HG02884 (cell line): ENCODE measurements at regions not wholly inside any gene's neighbourhood (a gene's known extent, or its start where the extent isn't known, plus 50 kb on each side); places are given as distances from the start of the nearest gene placed in this dataset.
"Not testable (repeated sequence)": the region's sequence is repeated elsewhere in the genome, so short reads cannot be mapped to it uniquely, and the experiment has no call there.

Experiments
- ATAC-seq: cut with Tn5 transposase; IDR thresholded peaks from one replicate; pipeline ENCODE4 v1.9.1; 2021; ENCODE audit warnings: mild to moderate bottlenecking, moderate library complexity; ENCODE audit not compliant: unreplicated experiment

- ATAC-seq, result no peak
Observed at GRCh38 chr3:107216229-107216628, 161.0 kb upstream of the CCDC54 start.

DNA sequence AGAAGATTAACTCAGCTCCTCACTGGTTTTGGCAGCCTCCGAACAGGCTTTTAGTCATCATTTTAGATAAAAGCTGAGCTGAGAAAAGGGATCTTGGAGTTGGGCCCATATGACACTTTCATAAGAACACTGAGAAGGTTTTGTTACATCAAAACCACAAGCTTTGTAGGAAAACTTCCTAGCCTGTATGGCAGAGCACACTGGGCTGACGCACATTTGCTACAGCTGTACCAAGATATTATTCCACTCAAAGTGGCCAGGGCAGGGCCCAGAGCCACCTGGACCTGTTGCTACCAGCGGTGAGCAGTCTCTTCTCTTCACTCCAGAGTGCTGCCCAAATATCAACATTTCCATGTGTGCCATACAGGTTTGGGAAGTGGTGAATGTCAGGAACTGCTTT lies 160.5 kb upstream of the CCDC54 start:
- ATAC-seq, result no peak

DNA sequence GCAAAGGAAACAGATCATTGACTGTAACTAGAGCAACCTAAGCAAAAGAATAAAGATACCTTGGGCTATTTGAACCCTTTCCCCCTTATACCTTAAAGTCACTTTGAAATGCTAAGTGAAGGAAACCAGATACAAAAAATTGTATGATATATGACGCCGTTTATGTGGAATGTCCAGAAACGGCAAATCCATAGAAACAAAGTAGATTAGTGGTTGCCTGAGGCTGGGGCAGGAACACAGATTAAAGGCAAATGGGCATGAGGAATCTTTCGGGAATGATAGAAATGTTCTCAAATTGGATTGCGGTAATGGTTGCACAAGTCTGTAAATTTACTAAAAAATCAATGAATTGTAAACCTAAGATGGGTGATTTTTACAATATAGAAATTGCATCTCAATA lies 160.1 kb upstream of the CCDC54 start:
- no peak for ATAC-seq

GRCh38 chr3:107218864-107219269 lies 158.4 kb upstream of the CCDC54 start:
- ATAC-seq, result no peak

DNA sequence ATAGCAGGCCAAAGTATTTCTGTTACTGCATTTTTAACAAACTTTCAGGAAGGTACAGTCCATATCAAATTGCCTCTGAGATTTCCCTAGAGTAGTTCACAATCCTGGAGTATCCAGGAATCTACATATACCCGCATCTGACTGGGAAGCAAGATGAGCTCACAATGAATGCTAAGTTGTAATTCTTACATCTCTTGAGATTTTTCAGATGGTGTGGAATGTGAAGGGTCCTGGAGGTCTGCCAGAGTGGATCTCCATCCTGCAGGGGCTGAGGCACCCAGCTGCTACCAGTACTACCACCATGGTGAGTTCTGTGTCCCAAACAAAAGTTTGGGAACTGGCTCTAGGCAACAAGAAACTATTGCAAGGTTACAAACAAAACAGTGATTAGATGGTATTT lies 156.7 kb upstream of the CCDC54 start:
- no peak for ATAC-seq

GRCh38 chr3:107221856-107222255 lies 155.4 kb upstream of the CCDC54 start:
- no peak for ATAC-seq

GRCh38 chr3:107222907-107223306 lies 154.3 kb upstream of the CCDC54 start:
- ATAC-seq, result no peak

- ATAC-seq, result no peak
Observed at GRCh38 chr3:107224026-107224596, 153.1 kb upstream of the CCDC54 start.

DNA sequence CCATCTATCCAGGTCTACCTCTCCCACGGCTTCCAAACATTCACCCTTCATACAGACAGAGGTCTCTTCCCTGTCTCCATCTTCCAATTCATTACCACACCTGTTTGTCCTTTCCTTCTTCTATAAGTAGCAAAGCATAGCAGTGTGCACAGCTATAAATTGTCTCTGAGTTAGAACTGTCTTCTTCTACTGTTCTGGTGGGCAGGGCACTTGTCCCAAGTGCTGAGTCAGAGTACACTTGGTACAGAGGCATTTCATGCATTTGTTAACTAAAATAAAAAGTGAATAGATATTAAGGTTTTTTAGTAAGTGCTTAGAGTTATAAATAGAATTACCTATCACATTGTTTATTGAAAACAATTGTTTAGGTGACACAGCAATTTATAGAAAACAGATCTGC lies 150.1 kb upstream of the CCDC54 start:
- no peak for ATAC-seq

GRCh38 chr3:107233877-107234276 lies 143.4 kb upstream of the CCDC54 start:
- not testable (repeated sequence) for ATAC-seq

DNA sequence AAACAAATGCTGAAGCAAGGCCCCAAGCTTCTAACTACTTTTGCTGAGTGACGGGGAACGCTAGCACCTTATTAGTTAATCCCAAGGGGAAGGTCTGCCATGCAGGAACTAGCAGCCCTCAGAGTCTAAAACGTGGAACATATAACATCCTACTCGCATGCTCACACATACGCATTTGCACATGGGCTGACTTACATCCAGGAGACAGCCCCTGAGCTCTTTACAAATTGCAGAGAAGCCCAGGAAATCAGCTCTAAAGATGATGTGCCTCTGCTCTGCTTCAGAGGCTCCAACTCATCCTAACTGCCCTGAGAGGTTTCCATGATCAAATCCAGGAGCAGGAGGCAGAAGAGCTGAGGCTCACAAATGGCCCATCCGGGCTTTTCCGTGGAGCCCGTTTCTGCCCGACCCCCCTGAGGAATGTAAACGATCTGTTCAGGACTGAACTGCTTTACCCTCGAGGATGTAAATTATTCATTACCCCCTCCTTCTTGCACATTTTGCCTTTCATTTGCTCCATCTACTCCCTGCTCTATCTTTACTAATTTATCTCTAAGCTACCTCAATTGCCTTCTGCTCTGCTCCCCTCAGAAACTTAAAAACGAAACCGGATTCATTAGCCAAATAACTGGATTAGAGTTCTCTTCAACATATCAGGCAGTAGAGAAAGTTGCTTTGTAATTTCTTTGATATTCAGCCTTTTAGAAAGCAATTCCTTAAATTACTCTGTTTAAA lies 141.9 kb upstream of the CCDC54 start:
- ATAC-seq, result no peak

- ATAC-seq, result peak; percentile 64
Observed at GRCh38 chr3:107235928-107236315, 141.3 kb upstream of the CCDC54 start.

GRCh38 chr3:107236655-107237337 lies 140.4 kb upstream of the CCDC54 start:
- no peak for ATAC-seq

DNA sequence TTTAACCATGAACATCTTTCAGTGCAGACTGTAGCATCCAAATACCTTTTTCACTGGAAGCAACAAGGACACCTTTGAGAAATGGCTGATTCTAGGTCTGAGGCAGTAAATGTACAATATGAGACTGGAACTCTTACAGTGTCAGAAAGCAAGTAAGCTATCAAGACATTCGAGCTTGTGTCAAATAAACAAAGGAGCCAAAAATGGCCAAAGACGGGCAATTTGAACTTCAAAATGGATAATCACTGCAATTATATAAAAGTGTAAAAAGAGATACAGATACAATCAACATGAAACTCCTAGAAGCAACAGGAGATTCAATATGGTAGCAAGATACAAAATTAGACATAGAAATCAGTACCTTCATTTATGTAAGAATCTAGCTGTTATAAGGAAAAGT lies 138.5 kb upstream of the CCDC54 start:
- no peak for ATAC-seq

DNA sequence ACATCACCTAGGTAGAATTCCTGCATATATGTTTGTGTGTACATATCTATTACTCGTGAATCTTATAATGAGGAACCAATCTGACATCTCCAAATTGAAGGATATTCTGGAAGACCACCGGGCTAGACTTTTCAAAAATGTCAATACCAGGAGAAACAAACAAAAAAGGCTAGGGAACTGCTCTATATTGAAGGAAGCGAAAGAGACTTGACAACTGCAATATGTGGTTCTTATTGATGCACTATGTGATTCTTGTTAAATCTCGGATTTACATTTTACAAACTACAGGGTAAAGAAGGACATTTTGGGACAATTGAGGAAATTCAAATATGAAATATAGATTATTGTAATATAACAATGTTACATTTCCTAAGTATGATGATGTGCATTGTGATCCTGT lies 137.5 kb upstream of the CCDC54 start:
- ATAC-seq, result no peak

DNA sequence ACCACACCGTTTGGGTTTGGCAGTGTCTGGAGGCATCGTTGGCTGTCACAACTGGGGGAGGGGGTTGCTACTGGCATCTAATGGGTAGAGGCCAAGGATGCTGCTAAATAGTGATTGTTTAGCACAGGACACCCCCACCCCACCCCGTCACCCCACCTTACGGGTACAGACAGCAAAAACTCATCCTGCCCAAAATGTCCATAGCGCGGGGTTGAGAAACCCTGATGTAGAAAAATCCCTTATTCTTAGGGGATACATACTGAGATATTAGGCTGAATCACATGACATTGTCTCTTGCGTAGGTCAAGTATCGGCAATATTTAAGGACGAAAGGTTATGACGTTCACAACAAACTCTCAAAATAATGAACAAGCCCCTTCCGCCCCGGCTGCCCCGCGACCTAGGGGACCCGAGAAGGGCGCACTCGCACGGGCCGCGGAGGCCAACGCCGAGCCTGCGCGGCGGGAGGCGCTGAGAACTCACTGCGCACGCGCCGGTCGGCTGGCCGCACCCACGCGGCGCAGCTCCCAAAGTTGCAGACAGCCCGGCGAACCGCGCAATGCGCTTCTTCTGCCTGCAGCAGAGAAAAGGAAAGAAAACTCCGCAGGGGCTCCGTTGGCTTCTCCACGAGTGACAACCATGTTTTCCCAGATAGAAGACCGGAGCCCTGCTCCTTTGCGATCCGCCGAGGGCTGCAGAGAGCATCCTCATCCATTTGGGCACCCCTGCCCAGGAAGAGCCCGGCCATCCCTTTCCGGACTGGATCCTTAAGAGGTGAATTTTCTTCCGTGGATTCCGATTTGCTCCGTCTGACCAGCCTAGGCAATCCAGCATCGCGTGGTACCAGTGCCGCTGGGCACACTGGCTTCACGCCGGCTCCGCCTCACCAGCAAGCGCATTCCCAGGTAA lies 136.8 kb upstream of the CCDC54 start:
- peak; percentile 92 for ATAC-seq

DNA sequence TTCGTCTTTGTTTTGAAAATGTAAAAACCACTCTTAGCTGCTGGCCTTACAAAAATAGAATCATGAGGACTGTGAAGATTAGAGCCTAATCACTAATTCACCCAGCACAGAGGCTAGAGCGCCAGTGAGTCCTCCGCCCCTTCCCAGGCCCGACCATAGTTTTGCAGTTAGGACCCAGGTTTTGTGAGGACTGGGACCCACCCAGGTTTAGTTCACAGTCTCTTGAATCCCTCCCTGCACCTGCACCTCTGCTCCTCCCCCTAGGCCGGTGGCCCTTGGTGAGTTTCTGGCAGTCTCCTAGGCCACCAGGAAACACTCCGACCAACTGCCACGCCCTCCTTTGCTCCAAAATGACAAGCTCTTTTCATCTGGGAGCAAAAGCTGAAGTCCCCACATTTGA lies 136.0 kb upstream of the CCDC54 start:
- peak; percentile 20 for ATAC-seq

DNA sequence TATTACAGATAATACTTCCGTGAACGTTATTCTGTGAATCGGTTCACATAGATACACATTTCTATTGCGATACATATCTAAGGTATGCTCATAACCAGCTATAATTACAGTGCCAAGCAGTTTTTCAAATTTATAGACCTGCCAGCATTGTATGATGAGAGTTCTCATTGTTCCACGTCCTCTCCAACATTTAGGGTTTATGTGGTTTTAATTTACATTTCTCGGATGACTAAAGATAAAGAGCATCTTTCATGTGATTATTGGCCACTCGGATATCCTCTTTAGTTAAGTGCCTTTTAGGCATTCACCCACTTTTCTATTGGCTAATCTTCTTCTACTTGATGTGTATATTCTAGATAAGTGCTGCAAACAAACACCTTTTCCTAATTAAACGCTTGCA lies 134.7 kb upstream of the CCDC54 start:
- ATAC-seq, result no peak

DNA sequence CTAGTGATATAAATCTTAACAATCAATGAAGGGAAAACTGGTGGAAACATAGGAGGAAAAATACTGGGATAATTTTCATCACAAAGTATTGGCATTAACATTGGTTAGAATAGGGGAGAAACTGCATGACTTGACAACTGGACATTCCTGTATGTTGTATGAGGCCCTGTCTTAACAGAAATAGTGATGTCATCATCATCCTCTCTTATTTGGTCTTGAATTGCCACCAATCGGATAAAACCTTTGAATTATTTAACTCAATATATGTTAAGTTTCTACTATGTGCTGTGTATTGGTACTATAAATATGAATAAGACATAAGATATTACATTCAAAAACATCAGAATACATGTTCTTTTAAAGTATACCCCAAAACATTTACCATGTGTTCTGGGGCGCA lies 130.1 kb upstream of the CCDC54 start:
- ATAC-seq, result no peak

GRCh38 chr3:107249132-107249531 lies 128.1 kb upstream of the CCDC54 start:
- no peak for ATAC-seq

DNA sequence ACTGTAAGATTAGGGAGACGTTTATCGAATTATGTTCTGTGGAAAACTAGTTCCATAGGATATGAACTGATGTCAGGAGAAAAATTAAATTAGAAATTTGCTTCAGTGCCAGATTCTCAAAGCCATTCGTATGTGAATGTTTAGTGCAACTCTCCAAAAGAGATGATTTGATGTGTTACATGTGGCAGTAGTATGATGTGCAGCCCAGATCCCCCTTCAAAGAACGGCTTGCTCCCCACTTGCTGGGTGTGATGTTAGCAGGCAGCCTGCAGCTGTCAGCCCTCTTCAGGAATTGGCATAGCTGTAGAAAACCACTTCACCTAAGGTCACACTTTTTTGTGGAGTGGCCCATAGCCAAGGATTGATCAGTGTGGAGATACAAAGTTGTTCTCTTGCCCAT lies 127.0 kb upstream of the CCDC54 start:
- ATAC-seq, result no peak
